ENCODE measurements at regions not wholly inside any gene's neighbourhood (a gene's known extent, or its start where the extent isn't known, plus 50 kb on each side); places are given as distances from the start of the nearest gene placed in this dataset.
A peak's percentile ranks its signal among the peaks of the same experiment; 100 is the strongest.

- no peak overlapping the region for H3K27ac ChIP-seq
- DNase-seq (ENCODE audit: low read depth, low spot score): peak; percentile 0
These were observed 310.9 kb downstream of the MID1IP1 start for GRCh38 chrX:39112143-39112542.

GRCh38 chrX:39115166-39115565 lies 313.9 kb downstream of the MID1IP1 start:
- no peak overlapping the region for H3K27ac ChIP-seq
- peak; percentile 40 for DNase-seq (ENCODE audit: low read depth, low spot score)

GRCh38 chrX:39117101-39117500 lies 315.8 kb downstream of the MID1IP1 start:
- DNase-seq (ENCODE audit: low read depth, low spot score): no peak
- no peak overlapping the region for H3K27ac ChIP-seq

- no peak for DNase-seq (ENCODE audit: low read depth, low spot score)
These were observed 320.6 kb downstream of the MID1IP1 start for GRCh38 chrX:39121903-39122302.

GRCh38 chrX:39125834-39126233 lies 324.6 kb downstream of the MID1IP1 start:
- DNase-seq (ENCODE audit: low read depth, low spot score): no peak
- H3K27ac ChIP-seq: no peak overlapping the region

More at GRCh38 chrX:39121903-39122302, 320.6 kb downstream of the MID1IP1 start:
- H3K27ac ChIP-seq: no peak overlapping the region

GRCh38 chrX:39133971-39134370 lies 332.7 kb downstream of the MID1IP1 start:
- DNase-seq (ENCODE audit: low read depth, low spot score): no peak

GRCh38 chrX:39137363-39137954 lies 336.2 kb downstream of the MID1IP1 start:
- DNase-seq (ENCODE audit: low read depth, low spot score): no peak

More at GRCh38 chrX:39133971-39134370, 332.7 kb downstream of the MID1IP1 start:
- no peak overlapping the region for H3K27ac ChIP-seq

GRCh38 chrX:39140581-39140980 lies 339.3 kb downstream of the MID1IP1 start:
- DNase-seq (ENCODE audit: low read depth, low spot score): no peak
- H3K27ac ChIP-seq: no peak overlapping the region

More at GRCh38 chrX:39137363-39137954, 336.2 kb downstream of the MID1IP1 start:
- H3K27ac ChIP-seq: peak overlapping the region; percentile 42

GRCh38 chrX:39144323-39144722 lies 343.1 kb downstream of the MID1IP1 start:
- H3K27ac ChIP-seq: peak overlapping the region; percentile 7

GRCh38 chrX:39144956-39145355 lies 343.7 kb downstream of the MID1IP1 start:
- no peak overlapping the region for H3K27ac ChIP-seq
- no peak for DNase-seq (ENCODE audit: low read depth, low spot score)

More at GRCh38 chrX:39144323-39144722, 343.1 kb downstream of the MID1IP1 start:
- DNase-seq (ENCODE audit: low read depth, low spot score): no peak

GRCh38 chrX:39145859-39146258 lies 344.6 kb downstream of the MID1IP1 start:
- no peak overlapping the region for H3K27ac ChIP-seq
- no peak for DNase-seq (ENCODE audit: low read depth, low spot score)

- H3K27ac ChIP-seq: no peak overlapping the region
- no peak for DNase-seq (ENCODE audit: low read depth, low spot score)
These were observed 348.5 kb downstream of the MID1IP1 start for GRCh38 chrX:39149761-39150160.

GRCh38 chrX:39150220-39150619 lies 349.0 kb downstream of the MID1IP1 start:
- no peak overlapping the region for H3K27ac ChIP-seq
- DNase-seq (ENCODE audit: low read depth, low spot score): no peak

- H3K27ac ChIP-seq: no peak overlapping the region
- no peak for DNase-seq (ENCODE audit: low read depth, low spot score)
These were observed 349.4 kb downstream of the MID1IP1 start for GRCh38 chrX:39150621-39151020.

GRCh38 chrX:39152106-39152649 lies 350.9 kb downstream of the MID1IP1 start:
- no peak overlapping the region for H3K27ac ChIP-seq
- no peak for DNase-seq (ENCODE audit: low read depth, low spot score)

- DNase-seq (ENCODE audit: low read depth, low spot score): no peak
- no peak overlapping the region for H3K27ac ChIP-seq
These were observed 354.8 kb downstream of the MID1IP1 start for GRCh38 chrX:39156051-39156450.

GRCh38 chrX:39157006-39157405 lies 355.7 kb downstream of the MID1IP1 start:
- DNase-seq (ENCODE audit: low read depth, low spot score): no peak
- no peak overlapping the region for H3K27ac ChIP-seq

- no peak for DNase-seq (ENCODE audit: low read depth, low spot score)
- H3K27ac ChIP-seq: no peak overlapping the region
These were observed 356.5 kb downstream of the MID1IP1 start for GRCh38 chrX:39157796-39158195.

- no peak overlapping the region for H3K27ac ChIP-seq
- DNase-seq (ENCODE audit: low read depth, low spot score): peak; percentile 18
These were observed 357.8 kb downstream of the MID1IP1 start for GRCh38 chrX:39158801-39159657.

- DNase-seq (ENCODE audit: low read depth, low spot score): no peak
- H3K27ac ChIP-seq: no peak overlapping the region
These were observed 358.8 kb downstream of the MID1IP1 start for GRCh38 chrX:39159921-39160507.
